ENCODE measurements at regions not wholly inside any gene's neighbourhood (a gene's known extent, or its start where the extent isn't known, plus 50 kb on each side); places are given as distances from the start of the nearest gene placed in this dataset.

DNA sequence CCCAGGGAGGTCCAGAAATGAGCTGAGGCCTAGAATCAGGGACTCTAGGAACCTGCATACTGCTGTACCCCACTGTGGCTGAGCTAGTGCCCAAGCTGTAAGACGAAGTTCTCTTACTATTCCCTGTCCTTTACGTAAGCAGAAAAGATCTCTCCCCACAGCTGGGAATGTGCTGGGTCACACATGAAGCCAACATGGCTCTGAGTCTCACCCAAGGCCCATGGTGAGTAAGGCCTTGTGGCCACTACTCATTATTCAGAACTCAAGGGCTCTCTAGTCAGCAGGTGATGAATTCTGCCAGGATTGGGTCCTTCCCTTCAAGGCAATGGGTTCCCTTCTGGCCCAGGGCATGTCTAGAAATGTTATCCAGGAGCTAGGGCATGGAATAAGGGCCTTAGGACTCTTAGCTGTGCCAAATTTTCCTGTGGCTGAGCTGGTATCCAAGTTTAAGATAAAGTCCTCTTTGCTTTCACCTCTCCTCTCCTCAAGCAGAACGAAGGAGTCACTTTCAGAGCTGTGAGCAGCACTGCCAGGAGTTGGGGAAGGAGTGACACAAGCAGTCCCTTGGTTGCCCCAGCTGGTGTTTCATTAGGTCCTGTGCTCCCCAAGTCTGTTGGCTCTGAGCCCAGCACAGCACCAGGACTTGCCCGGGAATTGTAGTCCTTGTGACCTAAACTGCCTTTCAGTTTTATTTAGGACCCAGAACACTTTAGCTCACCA, 707.6 kb downstream of the SLC4A3 start:
- TF ChIP-seq CTCF (conservative IDR thresholded peaks at IDR 0.05; ENCODE audit: low read depth, low read length), result no peak
- no peak for DNase-seq
- peak overlapping the region; percentile 29; the same call in 1 of the 2 replicates for H3K9ac ChIP-seq (ENCODE audit: low read length)
- no peaks in the 10 kb centered on the region for H3K36me3 ChIP-seq (ENCODE audit: low read depth, low read length)
- intact Hi-C loops (cut with micrococcal nuclease), result loop anchor here (5.0 kb wide), 1 partner anchor 1237 kb away; the partner anchor contains the start of gene EPHA4
- H3F3A ChIP-seq (ENCODE audit: low read length, unreplicated experiment), result no peaks in the 10 kb centered on the region
- no peaks in the 10 kb centered on the region for H4K20me1 ChIP-seq (ENCODE audit: low read length)
- H2AFZ ChIP-seq (ENCODE audit: low read length), result no peak overlapping the region
- no peaks in the 10 kb centered on the region for H3K27me3 ChIP-seq (ENCODE audit: low read length)
- no peak overlapping the region for H3K4me3 ChIP-seq (ENCODE audit: low read length)
- no peaks in the 10 kb centered on the region for H3K79me2 ChIP-seq (ENCODE audit: low read length)
- peak overlapping the region; percentile 24; the same call in 1 of the 2 replicates for H3K4me2 ChIP-seq (ENCODE audit: low read length)
- no peak for ATAC-seq
- peaks cover 3% of the 10 kb centered on the region; the same call in 1 of the 2 replicates for H3K9me3 ChIP-seq (ENCODE audit: low read length)
- ChIA-PET CTCF (no interaction called here), POLR2A (ENCODE audit: unreplicated experiment) (no interaction called here)
- H3K9me2 ChIP-seq (replicated peaks; ENCODE audit: low read length), result no peaks in the 10 kb centered on the region
- no TSS peak for BruUV-seq (replicated peaks)
- peak overlapping the region; percentile 86 for H3K27ac ChIP-seq (ENCODE audit: low read length)
- H3K4me1 ChIP-seq (ENCODE audit: insufficient read depth, low read length), result peaks cover 30% of the 10 kb centered on the region

- Histone ChIP-seq H3K79me2 (ENCODE audit: low read length) (no peaks in the 10 kb centered on the region), H3K9me2 (replicated peaks; ENCODE audit: low read length) (no peaks in the 10 kb centered on the region), H2AFZ (ENCODE audit: low read length) (no peak overlapping the region), H3F3A (ENCODE audit: low read length, unreplicated experiment) (no peaks in the 10 kb centered on the region), H3K4me3 (ENCODE audit: low read length) (no peak overlapping the region), H3K4me2 (ENCODE audit: low read length) (no peak overlapping the region), H3K36me3 (ENCODE audit: low read depth, low read length) (no peaks in the 10 kb centered on the region), H4K20me1 (ENCODE audit: low read length) (no peaks in the 10 kb centered on the region), H3K27me3 (ENCODE audit: low read length) (no peaks in the 10 kb centered on the region), H3K9ac (ENCODE audit: low read length) (no peak overlapping the region), H3K4me1 (ENCODE audit: insufficient read depth, low read length) (peaks cover 30% of the 10 kb centered on the region), H3K27ac (ENCODE audit: low read length) (no peak overlapping the region), H3K9me3 (ENCODE audit: low read length) (no peaks in the 10 kb centered on the region; the same call in 1 of the 2 replicates)
- ATAC-seq, result no peak
- no peak for DNase-seq
- POLR2A ChIA-PET (ENCODE audit: unreplicated experiment), result no interaction called here
- TF ChIP-seq EZH2phosphoT487 (IDR thresholded peaks at IDR 0.05; ENCODE audit: borderline replicate concordance, low read length) (no peak), EZH2 (IDR thresholded peaks at IDR 0.05; ENCODE audit: low read length, unreplicated experiment) (no peak), CTCF (conservative IDR thresholded peaks at IDR 0.05; ENCODE audit: low read depth, low read length) (no peak)
- intact Hi-C loops (cut with micrococcal nuclease), result no loop called here
- BruUV-seq (replicated peaks), result no TSS peak
- CTCF ChIA-PET, result no interaction called here
These were observed 708.1 kb downstream of the SLC4A3 start for GRCh38 chr2:220335591-220335915.

GRCh38 chr2:220336771-220337170, 709.3 kb downstream of the SLC4A3 start:
- POLR2A ChIA-PET (ENCODE audit: unreplicated experiment), result no interaction called here
- Histone ChIP-seq H3K9ac (ENCODE audit: low read length) (no peak overlapping the region), H3K4me3 (ENCODE audit: low read length) (no peak overlapping the region), H3K9me2 (replicated peaks; ENCODE audit: low read length) (no peaks in the 10 kb centered on the region), H3K27ac (ENCODE audit: low read length) (no peak overlapping the region), H3K4me1 (ENCODE audit: insufficient read depth, low read length) (peaks cover 30% of the 10 kb centered on the region), H3F3A (ENCODE audit: low read length, unreplicated experiment) (no peaks in the 10 kb centered on the region), H3K79me2 (ENCODE audit: low read length) (no peaks in the 10 kb centered on the region), H3K36me3 (ENCODE audit: low read depth, low read length) (no peaks in the 10 kb centered on the region), H4K20me1 (ENCODE audit: low read length) (no peaks in the 10 kb centered on the region), H3K4me2 (ENCODE audit: low read length) (no peak overlapping the region), H3K27me3 (ENCODE audit: low read length) (no peaks in the 10 kb centered on the region), H3K9me3 (ENCODE audit: low read length) (no peaks in the 10 kb centered on the region), H2AFZ (ENCODE audit: low read length) (no peak overlapping the region)
- no TSS peak for BruUV-seq (replicated peaks)
- intact Hi-C loops (cut with micrococcal nuclease), result no loop called here
- CTCF ChIA-PET, result no interaction called here
- TF ChIP-seq CTCF (conservative IDR thresholded peaks at IDR 0.05; ENCODE audit: low read depth, low read length) (no peak), EZH2phosphoT487 (IDR thresholded peaks at IDR 0.05; ENCODE audit: borderline replicate concordance, low read length) (no peak), EZH2 (IDR thresholded peaks at IDR 0.05; ENCODE audit: low read length, unreplicated experiment) (no peak)
- DNase-seq (no peak), ATAC-seq (no peak)
